ENCODE measurements at regions not wholly inside any gene's neighbourhood (a gene's known extent, or its start where the extent isn't known, plus 50 kb on each side); places are given as distances from the start of the nearest gene placed in this dataset.
"Not testable (repeated sequence)": the region's sequence is repeated elsewhere in the genome, so short reads cannot be mapped to it uniquely, and the experiment has no call there.

DNA sequence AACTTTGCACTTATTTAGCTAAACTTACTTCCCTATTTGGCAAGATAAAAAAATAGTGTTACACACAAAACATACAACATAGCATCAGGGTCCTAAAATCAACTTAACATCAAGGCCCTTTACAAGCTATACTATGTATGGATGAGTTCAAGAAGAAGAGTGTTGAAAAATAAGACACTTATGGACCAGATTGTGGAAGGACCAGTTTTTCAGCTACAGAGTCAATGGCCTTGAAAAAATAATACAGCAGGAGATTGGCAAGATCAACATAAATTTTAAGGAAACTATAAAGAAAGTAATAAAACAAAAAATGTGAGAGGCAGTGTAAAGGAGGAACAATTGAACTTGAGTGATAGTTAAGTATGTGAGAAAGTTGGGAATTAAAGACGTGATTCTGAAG is 66.3 kb upstream of the BBX start:
- Mint-ChIP-seq H3K27ac (no peak overlapping the region), H3K9me3 (no peaks in the 10 kb centered on the region), H3K36me3 (no peaks in the 10 kb centered on the region)
- DNase-seq (ENCODE audit: low spot score in 2 of 2), result no peak
- ATAC-seq, result no peak

DNA sequence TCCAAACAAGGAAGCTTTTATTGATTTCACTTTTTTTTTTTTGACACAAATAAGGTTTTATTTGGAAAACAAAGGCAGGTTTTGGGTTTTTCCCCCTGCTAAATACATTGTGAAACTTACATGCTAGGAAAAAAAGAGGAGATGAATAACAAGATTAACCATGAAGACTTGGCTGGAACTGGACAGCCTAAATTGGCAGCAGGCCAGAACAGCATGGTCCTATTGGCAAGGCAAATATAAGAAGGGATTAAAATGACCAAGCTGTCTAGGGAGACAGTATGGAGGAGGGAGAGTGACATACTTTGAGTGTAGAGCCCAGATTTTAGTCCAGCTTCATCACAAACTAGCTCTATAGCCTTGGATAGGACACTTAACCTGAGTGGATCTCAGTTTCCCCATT is 63.9 kb upstream of the BBX start:
- ATAC-seq, result no peak
- H3K36me3 Mint-ChIP-seq, result no peaks in the 10 kb centered on the region
- no peak for DNase-seq (ENCODE audit: low spot score in 2 of 2)
- H3K27ac Mint-ChIP-seq, result no peak overlapping the region
- no peaks in the 10 kb centered on the region for H3K9me3 Mint-ChIP-seq

DNA sequence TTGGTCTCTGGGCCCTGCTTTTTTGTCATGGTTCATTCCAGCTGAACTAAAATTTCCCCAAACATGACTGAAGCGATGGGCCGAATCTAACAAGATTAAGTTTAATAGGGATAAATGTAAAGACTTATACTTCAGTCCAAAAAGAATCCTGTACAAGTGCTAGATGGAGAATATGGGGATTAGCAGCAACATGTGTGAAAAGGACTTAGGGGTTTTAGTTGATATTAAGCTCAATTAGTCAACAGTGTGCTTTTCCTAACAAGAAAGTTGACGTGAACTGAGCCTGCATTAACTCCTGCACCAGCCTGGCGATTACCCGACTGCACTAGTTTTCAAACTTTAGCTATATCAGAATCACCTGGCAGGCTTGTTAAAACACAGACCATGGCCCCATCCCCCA is 61.0 kb upstream of the BBX start:
- no peak for DNase-seq (ENCODE audit: low spot score in 2 of 2)
- Mint-ChIP-seq H3K27ac (no peak overlapping the region), H3K9me3 (no peaks in the 10 kb centered on the region), H3K36me3 (no peaks in the 10 kb centered on the region)
- no peak for ATAC-seq

DNA sequence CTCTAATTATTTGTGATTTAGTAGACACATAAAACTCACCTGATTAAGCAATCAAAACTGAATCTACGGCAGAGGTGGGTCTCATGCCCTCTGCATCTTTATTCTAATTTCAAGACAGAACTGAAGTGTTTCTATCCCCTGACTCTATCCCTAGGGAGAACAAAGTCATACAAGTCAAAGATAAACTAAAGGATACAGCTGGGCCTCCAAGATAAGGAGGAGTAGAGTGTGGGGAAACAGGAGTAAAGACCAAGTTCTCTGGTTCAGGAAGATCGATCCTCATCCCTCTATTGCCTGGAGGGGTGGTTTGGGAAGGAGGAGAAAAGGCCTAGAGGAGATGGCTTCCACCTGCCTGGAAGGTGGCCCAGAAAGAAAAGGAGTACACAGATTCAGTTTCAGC is 58.7 kb upstream of the BBX start:
- no peaks in the 10 kb centered on the region for H3K9me3 Mint-ChIP-seq
- no peak for ATAC-seq

DNA sequence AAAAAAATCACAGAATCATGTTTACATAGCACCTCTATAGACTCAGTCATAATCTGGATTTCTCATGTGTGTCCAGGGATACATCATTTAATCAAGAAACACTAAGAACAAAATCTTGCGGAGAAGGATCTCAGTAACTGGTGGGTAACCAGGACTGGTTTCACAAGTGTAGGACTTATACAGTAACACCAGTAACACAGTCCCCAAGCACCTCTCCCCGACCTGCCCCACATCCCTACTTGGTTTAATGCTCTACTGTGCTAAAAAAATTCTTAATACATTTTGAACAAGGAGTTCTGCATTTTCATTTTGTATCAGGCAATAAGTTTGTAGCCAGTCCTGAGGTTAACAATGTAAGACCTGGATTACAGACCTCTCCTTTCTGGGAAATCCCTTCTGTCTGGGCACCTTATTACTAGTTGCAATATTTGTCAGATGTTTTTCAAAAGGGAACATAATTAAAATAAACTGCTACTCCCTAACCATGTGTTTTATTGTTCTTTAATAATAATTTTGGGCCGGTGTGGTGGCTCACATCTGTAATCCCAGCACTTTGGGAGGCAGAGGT is 57.6 kb upstream of the BBX start:
- ATAC-seq (peak; percentile 20 to 73), DNase-seq (ENCODE audit: low spot score in 2 of 2) (no peak)
- no peaks in the 10 kb centered on the region for H3K9me3 Mint-ChIP-seq

More for the DNA sequence above, 58.7 kb upstream of the BBX start:
- DNase-seq (ENCODE audit: low spot score in 2 of 2), result no peak
- no peaks in the 10 kb centered on the region for H3K36me3 Mint-ChIP-seq
- H3K27ac Mint-ChIP-seq, result no peak overlapping the region

DNA sequence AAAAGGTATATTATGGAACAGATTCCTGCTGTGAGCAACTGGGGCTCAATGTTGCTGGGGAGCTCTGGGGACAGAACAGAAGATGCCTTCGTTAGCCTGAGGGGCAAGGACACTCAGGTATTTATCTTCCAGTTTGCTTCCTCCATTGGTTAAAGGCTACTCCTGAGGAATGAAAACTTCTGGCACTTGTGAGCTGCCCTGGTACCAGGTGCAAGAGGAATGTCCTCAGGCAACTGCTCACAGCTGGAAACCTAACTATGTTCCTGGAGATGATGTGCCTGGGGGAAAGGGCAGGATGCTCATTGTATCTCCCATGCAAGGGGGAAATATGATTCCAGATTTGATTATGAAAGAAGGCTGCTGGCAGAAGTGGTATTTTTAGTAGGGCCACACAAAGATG is 54.0 kb upstream of the BBX start:
- Mint-ChIP-seq H3K27ac (no peak overlapping the region), H3K9me3 (peaks cover 14% of the 10 kb centered on the region in 2 donors), H3K36me3 (peaks cover 11 to 23% of the 10 kb centered on the region in 2 donors)
- ATAC-seq, result no peak
- DNase-seq (ENCODE audit: low spot score in 2 of 2), result no peak

More for the DNA sequence above, 57.6 kb upstream of the BBX start:
- H3K36me3 Mint-ChIP-seq, result no peaks in the 10 kb centered on the region
- no peak overlapping the region for H3K27ac Mint-ChIP-seq

DNA sequence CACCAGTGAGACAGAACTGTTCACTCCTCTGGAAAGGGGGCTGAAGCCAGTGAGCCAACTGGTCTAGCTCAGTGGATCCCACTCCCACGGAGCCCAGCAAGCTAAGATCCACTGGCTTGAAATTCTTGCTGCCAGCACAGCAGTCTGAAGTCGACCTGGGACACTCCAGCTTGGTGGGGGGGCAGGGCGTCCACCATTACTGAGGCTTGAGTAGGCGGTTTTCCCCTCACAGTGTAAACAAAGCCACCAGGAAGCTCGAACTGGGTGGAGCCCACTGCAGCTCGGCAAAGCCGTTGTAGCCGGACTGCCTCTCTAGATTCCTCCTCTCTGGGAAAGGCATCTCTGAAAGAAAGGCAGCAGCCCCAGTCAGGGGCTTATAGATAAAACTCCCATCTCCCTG is 52.3 kb upstream of the BBX start:
- Mint-ChIP-seq H3K9me3 (peaks cover 14% of the 10 kb centered on the region in 2 donors), H3K36me3 (peaks cover 11 to 23% of the 10 kb centered on the region in 2 donors)
- H3K27ac Mint-ChIP-seq; ATAC-seq; DNase-seq (ENCODE audit: low spot score in 2 of 2): not testable (repeated sequence)
